H9 (cell line): ENCODE measurements at regions not wholly inside any gene's neighbourhood (a gene's known extent, or its start where the extent isn't known, plus 50 kb on each side); places are given as distances from the start of the nearest gene placed in this dataset.

Experiments used
- DNase-seq: peaks from one replicate; pipeline ENCODE4 v3.0.0-alpha.2; 2017
- H2AFZ ChIP-seq: one replicate; pipeline ENCODE4 v1.6.1; 2013; ENCODE audit warnings: mild to moderate bottlenecking, low read length, control low read depth, moderate library complexity
- H2AK5ac ChIP-seq: 2 replicates; pipeline ENCODE4 v1.6.1; 2013; ENCODE audit warnings: low read length, control low read depth, mixed read lengths; ENCODE audit not compliant: insufficient read length
- H2BK120ac ChIP-seq: one replicate; pipeline ENCODE4 v1.6.1; 2013; ENCODE audit warnings: low read depth, mild to moderate bottlenecking, low read length, control low read depth, inconsistent platforms; ENCODE audit not compliant: poor library complexity, severe bottlenecking
- H2BK12ac ChIP-seq: 2 replicates; pipeline ENCODE4 v1.6.1; 2013; ENCODE audit warnings: low read length, control low read depth, mixed read lengths, low read depth; ENCODE audit not compliant: insufficient read length
- H2BK15ac ChIP-seq: 2 replicates; pipeline ENCODE4 v1.6.1; 2013; ENCODE audit warnings: low read depth, low read length, control low read depth
- H2BK20ac ChIP-seq: one replicate; pipeline ENCODE4 v1.6.1; 2013; ENCODE audit warnings: low read depth, mild to moderate bottlenecking, low read length, control low read depth, inconsistent platforms; ENCODE audit not compliant: poor library complexity, severe bottlenecking
- H2BK5ac ChIP-seq: 2 replicates; pipeline ENCODE4 v1.6.1; 2013; ENCODE audit warnings: low read length, control low read depth, mixed read lengths; ENCODE audit not compliant: insufficient read length
- H3K14ac ChIP-seq: 2 replicates; pipeline ENCODE4 v1.6.1; 2013; ENCODE audit warnings: low read length, control low read depth; ENCODE audit not compliant: insufficient read depth
- H3K18ac ChIP-seq: 2 replicates; pipeline ENCODE4 v1.6.1; 2013; ENCODE audit warnings: low read depth, mild to moderate bottlenecking, mixed read lengths, low read length, control low read depth; ENCODE audit not compliant: insufficient read length
- H3K23ac ChIP-seq: 2 replicates; pipeline ENCODE4 v1.6.1; 2013; ENCODE audit warnings: low read length, control low read depth, mixed read lengths, low read depth; ENCODE audit not compliant: insufficient read length
- H3K23me2 ChIP-seq: 2 replicates; pipeline ENCODE4 v1.6.1; 2013; ENCODE audit warnings: low read depth, mild to moderate bottlenecking, mixed read lengths, low read length, control low read depth; ENCODE audit not compliant: insufficient read length, poor library complexity, severe bottlenecking
- H3K27ac ChIP-seq: 2 replicates; pipeline ENCODE4 v1.5.1; 2013; ENCODE audit warnings: low read length, control low read depth, mixed read lengths, low read depth; ENCODE audit not compliant: insufficient read length
- H3K27me3 ChIP-seq: 2 replicates; pipeline ENCODE4 v1.6.1; 2013; ENCODE audit warnings: low read length, control low read depth, inconsistent platforms; ENCODE audit not compliant: insufficient read depth
- H3K4ac ChIP-seq: 2 replicates; pipeline ENCODE4 v1.6.1; 2013; ENCODE audit warnings: low read depth, mild to moderate bottlenecking, control low read depth, inconsistent platforms, low read length, moderate library complexity
- H3K4me1 ChIP-seq: 2 replicates; pipeline ENCODE4 v1.6.1; 2013; ENCODE audit warnings: low read length, control low read depth, inconsistent platforms; ENCODE audit not compliant: insufficient read depth
- H3K4me2 ChIP-seq: 2 replicates; pipeline ENCODE4 v1.6.1; 2013; ENCODE audit warnings: low read length, control low read depth, mixed read lengths; ENCODE audit not compliant: insufficient read length, insufficient read depth
- H3K56ac ChIP-seq: 2 replicates; pipeline ENCODE4 v1.6.1; 2013; ENCODE audit warnings: low read depth, mild to moderate bottlenecking, mixed read lengths, low read length, control low read depth; ENCODE audit not compliant: insufficient read length
- H3K79me1 ChIP-seq: 2 replicates; pipeline ENCODE4 v1.6.1; 2013; ENCODE audit warnings: low read depth, mild to moderate bottlenecking, moderate library complexity, low read length, control low read depth, inconsistent platforms; ENCODE audit not compliant: insufficient read depth, poor library complexity, severe bottlenecking
- H3K79me2 ChIP-seq: 2 replicates; pipeline ENCODE4 v1.6.1; 2013; ENCODE audit warnings: low read length, control low read depth, inconsistent platforms; ENCODE audit not compliant: insufficient read depth
- H3K9ac ChIP-seq: 2 replicates; pipeline ENCODE4 v1.6.1; 2013; ENCODE audit warnings: low read length, control low read depth, mixed read lengths; ENCODE audit not compliant: insufficient read length; ENCODE audit errors: extremely low read depth
- H3K9me3 ChIP-seq: one replicate; pipeline ENCODE4 v1.6.1; 2013; ENCODE audit warnings: low read depth, low read length, inconsistent platforms; ENCODE audit not compliant: control insufficient read depth
- H3T11ph ChIP-seq: one replicate; pipeline ENCODE4 v1.6.1; 2013; ENCODE audit warnings: mild to moderate bottlenecking, low read length, control low read depth, inconsistent platforms
- H4K20me1 ChIP-seq: one replicate; pipeline ENCODE4 v1.6.1; 2013; ENCODE audit not compliant: control insufficient read depth, insufficient read length, insufficient read depth
- H4K5ac ChIP-seq: 2 replicates; pipeline ENCODE4 v1.6.1; 2013; ENCODE audit warnings: low read depth, mild to moderate bottlenecking, mixed read lengths, low read length, control low read depth; ENCODE audit not compliant: insufficient read length
- H4K8ac ChIP-seq: replicated peaks from 2 replicates; pipeline ENCODE4 v1.6.1; 2013; ENCODE audit warnings: low read length, control low read depth, mixed read lengths, low read depth; ENCODE audit not compliant: insufficient read length
- H4K91ac ChIP-seq: 2 replicates; pipeline ENCODE4 v1.6.1; 2013; ENCODE audit warnings: low read depth, mild to moderate bottlenecking, moderate library complexity, mixed read lengths, low read length, control low read depth; ENCODE audit not compliant: insufficient read length
- H3K27ac Mint-ChIP-seq, 3 experiments: 2 replicates in 2 of 3; 3 replicates in 1 of 3; pipeline ENCODE4 v1.8.0; 2020 to 2021; ENCODE audit warnings: mixed read lengths in 3 of 3, mild to moderate bottlenecking in 1 of 3, moderate library complexity in 1 of 3
- H3K27me3 Mint-ChIP-seq: 2 replicates; pipeline ENCODE4 v1.8.0; 2021; ENCODE audit warnings: low read depth, mild to moderate bottlenecking, moderate library complexity, mixed read lengths
- H3K36me3 Mint-ChIP-seq, 3 experiments: 2 replicates in 2 of 3; 3 replicates in 1 of 3; pipeline ENCODE4 v1.8.0; 2020 to 2021; ENCODE audit warnings: low read depth in 3 of 3, mixed read lengths in 3 of 3; ENCODE audit not compliant: insufficient read depth in 1 of 3
- H3K4me1 Mint-ChIP-seq, 2 experiments: 2 replicates each; pipeline ENCODE4 v1.8.0; 2020; ENCODE audit warnings: mixed read lengths in 2 of 2
- H3K4me3 Mint-ChIP-seq, 2 experiments: 2 replicates in 1 of 2; 3 replicates in 1 of 2; pipeline ENCODE4 v1.8.0; 2020 to 2021; ENCODE audit warnings: mild to moderate bottlenecking in 2 of 2, mixed read lengths in 2 of 2, moderate library complexity in 1 of 2
- H3K9me3 Mint-ChIP-seq, 2 experiments: 2 replicates in 1 of 2; 3 replicates in 1 of 2; pipeline ENCODE4 v1.8.0; 2020; ENCODE audit warnings: mild to moderate bottlenecking in 2 of 2, mixed read lengths in 2 of 2, moderate library complexity in 1 of 2
- WGBS: extraction: QIAGEN DNeasy Blood & Tissue Kit; methylation state at CpG from one replicate; pipeline ENCODE4 v1.1.7; 2013; ENCODE audit warnings: missing lambda C conversion rate, low lambda C conversion rate, mixed read lengths; ENCODE audit not compliant: insufficient read length; ENCODE audit errors: extremely low coverage; 5-methylcytosine and 5-hydroxymethylcytosine counted together
- TF ChIP-seq, protein P1 (sequence below): fragments of 200-600 bp; sonication (generic); conservative IDR thresholded peaks from 3 replicates; pipeline ENCODE4 v1.8.0; 2021; ENCODE audit warnings: antibody characterized with exemption, mild to moderate bottlenecking

DNA sequence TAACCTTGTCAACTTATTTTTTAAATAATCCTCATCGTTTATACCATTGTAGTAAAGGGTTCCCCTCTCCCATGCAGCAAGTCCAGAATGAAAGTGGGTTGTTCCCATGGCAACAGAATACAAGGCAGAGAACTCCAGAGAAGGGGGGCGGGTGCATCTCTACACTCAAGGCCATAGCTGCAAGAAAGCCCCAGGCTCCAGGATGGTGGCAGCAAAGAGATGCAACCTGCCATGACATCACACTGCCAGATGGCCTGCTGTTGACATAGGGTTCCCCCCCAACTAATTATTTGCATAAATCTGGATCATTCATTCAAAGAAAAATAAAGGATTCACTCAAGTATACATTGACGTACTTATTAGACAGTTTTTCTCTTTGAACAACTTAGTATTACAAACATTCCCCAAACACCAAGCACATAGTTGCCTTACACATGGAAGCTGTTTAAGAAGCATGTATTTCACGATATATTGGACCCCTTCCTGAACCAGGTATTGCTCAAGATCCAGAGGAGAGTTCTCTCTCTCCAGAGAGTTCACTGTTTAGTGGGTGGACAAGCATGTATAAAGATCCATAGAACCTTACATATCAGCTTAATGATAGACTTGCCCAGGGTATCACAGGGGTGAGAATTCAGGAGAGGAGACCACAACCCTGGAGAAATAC, 87.4 kb upstream of the KLF7 start:
- WGBS, result no CpG with 5 or more reads among the region's 4 CpGs

More for the DNA sequence above, 87.4 kb upstream of the KLF7 start:
- H2BK15ac ChIP-seq, result no peak overlapping the region
- no peak overlapping the region for H2BK20ac ChIP-seq
- no peak overlapping the region for H4K5ac ChIP-seq
- no peak overlapping the region for H3K4me2 ChIP-seq
- no peak overlapping the region for H3K27ac ChIP-seq
- H2BK12ac ChIP-seq, result no peak overlapping the region
- H3K9ac ChIP-seq, result no peak overlapping the region
- no peaks in the 10 kb centered on the region for H4K20me1 ChIP-seq
- H4K91ac ChIP-seq, result no peak overlapping the region
- H3K23me2 ChIP-seq, result no peaks in the 10 kb centered on the region
- no peak overlapping the region for H2AFZ ChIP-seq
- H3K4me1 ChIP-seq, result peaks cover 8% of the 10 kb centered on the region; the same call in 1 of the 2 replicates
- H3K9me3 ChIP-seq, result no peaks in the 10 kb centered on the region
- TF ChIP-seq, protein P1, sequence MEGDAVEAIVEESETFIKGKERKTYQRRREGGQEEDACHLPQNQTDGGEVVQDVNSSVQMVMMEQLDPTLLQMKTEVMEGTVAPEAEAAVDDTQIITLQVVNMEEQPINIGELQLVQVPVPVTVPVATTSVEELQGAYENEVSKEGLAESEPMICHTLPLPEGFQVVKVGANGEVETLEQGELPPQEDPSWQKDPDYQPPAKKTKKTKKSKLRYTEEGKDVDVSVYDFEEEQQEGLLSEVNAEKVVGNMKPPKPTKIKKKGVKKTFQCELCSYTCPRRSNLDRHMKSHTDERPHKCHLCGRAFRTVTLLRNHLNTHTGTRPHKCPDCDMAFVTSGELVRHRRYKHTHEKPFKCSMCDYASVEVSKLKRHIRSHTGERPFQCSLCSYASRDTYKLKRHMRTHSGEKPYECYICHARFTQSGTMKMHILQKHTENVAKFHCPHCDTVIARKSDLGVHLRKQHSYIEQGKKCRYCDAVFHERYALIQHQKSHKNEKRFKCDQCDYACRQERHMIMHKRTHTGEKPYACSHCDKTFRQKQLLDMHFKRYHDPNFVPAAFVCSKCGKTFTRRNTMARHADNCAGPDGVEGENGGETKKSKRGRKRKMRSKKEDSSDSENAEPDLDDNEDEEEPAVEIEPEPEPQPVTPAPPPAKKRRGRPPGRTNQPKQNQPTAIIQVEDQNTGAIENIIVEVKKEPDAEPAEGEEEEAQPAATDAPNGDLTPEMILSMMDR, result no peak
- no peaks in the 10 kb centered on the region for H3K79me2 ChIP-seq
- Mint-ChIP-seq H3K27ac (no peak overlapping the region), H3K4me1 (peaks cover 27 to 33% of the 10 kb centered on the region in 2 experiments), H3K36me3 (no peaks in the 10 kb centered on the region), H3K9me3 (no peaks in the 10 kb centered on the region), H3K4me3 (no peak overlapping the region), H3K27me3 (peaks cover 5% of the 10 kb centered on the region)
- H2BK5ac ChIP-seq, result no peak overlapping the region
- H2AK5ac ChIP-seq, result no peak overlapping the region
- no peaks in the 10 kb centered on the region for H3K79me1 ChIP-seq
- no peak overlapping the region for H3K23ac ChIP-seq
- H3K4ac ChIP-seq, result no peak overlapping the region
- no peak for DNase-seq
- H4K8ac ChIP-seq, result no peak overlapping the region
- no peak overlapping the region for H3K14ac ChIP-seq
- no peak overlapping the region for H3K18ac ChIP-seq
- H3T11ph ChIP-seq, result no peak overlapping the region
- no peak overlapping the region for H3K56ac ChIP-seq
- no peaks in the 10 kb centered on the region for H3K27me3 ChIP-seq
- no peak overlapping the region for H2BK120ac ChIP-seq
